Frontal cortex (tissue), 3 donors: ENCODE measurements at regions not wholly inside any gene's neighbourhood (a gene's known extent, or its start where the extent isn't known, plus 50 kb on each side); places are given as distances from the start of the nearest gene placed in this dataset.
"Not testable (repeated sequence)": the region's sequence is repeated elsewhere in the genome, so short reads cannot be mapped to it uniquely, and the experiment has no call there.

Source experiments
- DNase-seq, 2 donors: peaks; one replicate each; pipeline ENCODE4 v3.0.0; 2012; ENCODE audit warnings: low spot score in 2 of 2
- FAIRE-seq: peaks from 2 replicates; lab custom pipeline; 2012; peaks lifted over from hg19 to GRCh38; lab: Jason Lieb, UNC
- donor health status: control.
- donor health status: control.
- donor health status: control.

- not testable (repeated sequence) for FAIRE-seq
Measured at GRCh38 chr3:139194421-139194820, 149.4 kb upstream of the MRPS22 start.

GRCh38 chr3:139196146-139196545 is 147.7 kb upstream of the MRPS22 start:
- DNase-seq, FAIRE-seq: not testable (repeated sequence)

More at GRCh38 chr3:139194421-139194820, 149.4 kb upstream of the MRPS22 start:
- DNase-seq = not testable (repeated sequence)

- FAIRE-seq = no peak
- DNase-seq = no peak
Measured at GRCh38 chr3:139197251-139197650, 146.6 kb upstream of the MRPS22 start.

- FAIRE-seq = no peak
Measured at GRCh38 chr3:139198186-139198585, 145.6 kb upstream of the MRPS22 start.

GRCh38 chr3:139198929-139199328 is 144.9 kb upstream of the MRPS22 start:
- DNase-seq = no peak
- FAIRE-seq = no peak

More at GRCh38 chr3:139198186-139198585, 145.6 kb upstream of the MRPS22 start:
- no peak for DNase-seq

GRCh38 chr3:139199421-139200010 is 144.3 kb upstream of the MRPS22 start:
- FAIRE-seq (no peak), DNase-seq (no peak)

- FAIRE-seq = no peak
Measured at GRCh38 chr3:139201446-139202225, 142.2 kb upstream of the MRPS22 start.

GRCh38 chr3:139202226-139202958 is 141.4 kb upstream of the MRPS22 start:
- no peak for FAIRE-seq
- DNase-seq = peak in 1 of 2 donors; percentile 15

More at GRCh38 chr3:139201446-139202225, 142.2 kb upstream of the MRPS22 start:
- DNase-seq = no peak

GRCh38 chr3:139202959-139203349 is 140.9 kb upstream of the MRPS22 start:
- FAIRE-seq (no peak), DNase-seq (no peak)

- DNase-seq (no peak), FAIRE-seq (no peak)
Measured at GRCh38 chr3:139203752-139204151, 140.1 kb upstream of the MRPS22 start.

GRCh38 chr3:139204728-139205127 is 139.1 kb upstream of the MRPS22 start:
- DNase-seq = no peak
- no peak for FAIRE-seq

- no peak for DNase-seq
- FAIRE-seq = no peak
Measured at GRCh38 chr3:139213936-139214335, 129.9 kb upstream of the MRPS22 start.

- FAIRE-seq (no peak), DNase-seq (no peak)
Measured at GRCh38 chr3:139216958-139217357, 126.9 kb upstream of the MRPS22 start.

- DNase-seq (no peak), FAIRE-seq (no peak)
Measured at GRCh38 chr3:139217633-139218032, 126.2 kb upstream of the MRPS22 start.

- DNase-seq = no peak
- no peak for FAIRE-seq
Measured at GRCh38 chr3:139218046-139218445, 125.8 kb upstream of the MRPS22 start.

- no peak for FAIRE-seq
- DNase-seq = no peak
Measured at GRCh38 chr3:139219463-139219862, 124.4 kb upstream of the MRPS22 start.

- DNase-seq = no peak
- FAIRE-seq = no peak
Measured at GRCh38 chr3:139222100-139222657, 121.6 kb upstream of the MRPS22 start.

- DNase-seq (no peak), FAIRE-seq (no peak)
Measured at GRCh38 chr3:139225548-139225947, 118.3 kb upstream of the MRPS22 start.

GRCh38 chr3:139226731-139227130 is 117.1 kb upstream of the MRPS22 start:
- FAIRE-seq (no peak), DNase-seq (no peak)

GRCh38 chr3:139227165-139227564 is 116.7 kb upstream of the MRPS22 start:
- DNase-seq = no peak
- FAIRE-seq = no peak
